ENCODE measurements at regions not wholly inside any gene's neighbourhood (a gene's known extent, or its start where the extent isn't known, plus 50 kb on each side); places are given as distances from the start of the nearest gene placed in this dataset.

DNA sequence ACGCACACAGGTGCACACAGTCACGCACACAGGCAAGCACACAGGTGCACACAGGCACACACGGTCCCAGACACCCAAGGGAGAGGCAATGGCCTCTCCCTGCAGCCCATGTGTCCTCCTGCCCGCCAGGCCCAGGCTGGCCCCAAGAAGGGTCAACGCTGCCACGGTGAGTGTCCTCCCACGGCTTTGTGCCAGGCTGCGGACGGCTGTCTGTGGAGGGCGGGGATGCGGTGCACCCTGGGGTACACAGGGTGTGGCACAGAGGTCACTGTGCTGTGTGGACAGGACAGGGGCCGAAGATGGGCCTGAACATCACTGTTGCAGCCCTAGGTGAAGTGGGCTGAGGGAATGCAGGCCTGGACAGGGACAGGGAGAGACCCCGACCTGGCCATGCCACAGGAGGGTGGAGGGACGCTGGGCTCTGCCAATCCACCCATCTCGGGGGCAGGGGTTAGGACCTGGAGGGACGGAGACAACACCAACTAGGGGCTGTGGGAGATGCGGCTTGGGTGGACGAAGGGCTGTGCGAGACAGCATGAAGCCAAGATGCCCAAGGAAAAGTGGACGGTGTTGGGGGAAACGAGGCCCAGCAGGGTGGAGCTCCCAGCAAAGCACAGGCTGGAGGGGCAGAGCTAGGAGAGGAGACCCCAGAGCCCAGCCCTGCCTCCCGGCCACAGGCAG, 523.8 kb downstream of the BRD1 start:
- TF ChIP-seq POLR2A (IDR thresholded peaks at IDR 0.05), result no peak
- TF ChIP-seq, protein P1, sequence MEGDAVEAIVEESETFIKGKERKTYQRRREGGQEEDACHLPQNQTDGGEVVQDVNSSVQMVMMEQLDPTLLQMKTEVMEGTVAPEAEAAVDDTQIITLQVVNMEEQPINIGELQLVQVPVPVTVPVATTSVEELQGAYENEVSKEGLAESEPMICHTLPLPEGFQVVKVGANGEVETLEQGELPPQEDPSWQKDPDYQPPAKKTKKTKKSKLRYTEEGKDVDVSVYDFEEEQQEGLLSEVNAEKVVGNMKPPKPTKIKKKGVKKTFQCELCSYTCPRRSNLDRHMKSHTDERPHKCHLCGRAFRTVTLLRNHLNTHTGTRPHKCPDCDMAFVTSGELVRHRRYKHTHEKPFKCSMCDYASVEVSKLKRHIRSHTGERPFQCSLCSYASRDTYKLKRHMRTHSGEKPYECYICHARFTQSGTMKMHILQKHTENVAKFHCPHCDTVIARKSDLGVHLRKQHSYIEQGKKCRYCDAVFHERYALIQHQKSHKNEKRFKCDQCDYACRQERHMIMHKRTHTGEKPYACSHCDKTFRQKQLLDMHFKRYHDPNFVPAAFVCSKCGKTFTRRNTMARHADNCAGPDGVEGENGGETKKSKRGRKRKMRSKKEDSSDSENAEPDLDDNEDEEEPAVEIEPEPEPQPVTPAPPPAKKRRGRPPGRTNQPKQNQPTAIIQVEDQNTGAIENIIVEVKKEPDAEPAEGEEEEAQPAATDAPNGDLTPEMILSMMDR (IDR thresholded peaks at IDR 0.05), result no peak

Data from adrenal gland (tissue), 5 donors.